Small intestine (tissue), 7 donors: ENCODE measurements at regions not wholly inside any gene's neighbourhood (a gene's known extent, or its start where the extent isn't known, plus 50 kb on each side); places are given as distances from the start of the nearest gene placed in this dataset.

ENCODE experiments used
- DNase-seq, 2 donors: peaks; one replicate each; pipeline versions ENCODE4 v3.0.0 to v3.0.0-alpha.2; 2013
- FAIRE-seq: peaks from 2 replicates; lab custom pipeline; 2012; peaks lifted over from hg19 to GRCh38; lab: Jason Lieb, UNC
- H3K27ac ChIP-seq, 3 donors: one replicate each; pipeline ENCODE4 v1.5.1; 2013; ENCODE audit warnings: low read length in 2 of 3, mild to moderate bottlenecking in 2 of 3, control low read depth in 1 of 3, inconsistent platforms in 1 of 3, low read depth in 1 of 3, moderate library complexity in 1 of 3
- H3K27me3 ChIP-seq, 3 donors: one replicate each; pipeline ENCODE4 v1.6.1; 2013; ENCODE audit warnings: low read length in 3 of 3, inconsistent platforms in 1 of 3; ENCODE audit not compliant: control insufficient read depth in 3 of 3, insufficient read depth in 3 of 3
- H3K36me3 ChIP-seq, 3 donors: one replicate each; pipeline ENCODE4 v1.6.1; 2013; ENCODE audit warnings: low read length in 3 of 3, inconsistent platforms in 1 of 3, low read depth in 1 of 3, mild to moderate bottlenecking in 1 of 3, moderate library complexity in 1 of 3; ENCODE audit not compliant: control insufficient read depth in 3 of 3, insufficient read depth in 2 of 3
- H3K4me1 ChIP-seq, 3 donors: one replicate each; pipeline ENCODE4 v1.6.1; 2013; ENCODE audit warnings: low read length in 2 of 3, inconsistent platforms in 1 of 3, low read depth in 1 of 3, mild to moderate bottlenecking in 1 of 3, moderate library complexity in 1 of 3; ENCODE audit not compliant: control insufficient read depth in 3 of 3, insufficient read depth in 2 of 3
- H3K4me3 ChIP-seq, 3 donors: one replicate each; pipeline ENCODE4 v1.5.1; 2013; ENCODE audit warnings: low read length in 3 of 3, control low read depth in 1 of 3, inconsistent platforms in 1 of 3, low read depth in 1 of 3, mild to moderate bottlenecking in 1 of 3, moderate library complexity in 1 of 3
- H3K9me3 ChIP-seq, 2 donors: one replicate each; pipeline ENCODE4 v1.6.1; 2013; ENCODE audit warnings: low read depth in 1 of 2, low read length in 1 of 2; ENCODE audit not compliant: control insufficient read depth in 2 of 2, insufficient read depth in 1 of 2
- WGBS, 3 donors: extraction: QIAGEN DNeasy Blood & Tissue Kit; methylation state at CpG; one replicate each; pipeline ENCODE4 v1.1.7; 2013; 5-methylcytosine and 5-hydroxymethylcytosine counted together
- donor health status: healthy with polysubstance abuse.
- donor health status: control.
- donor health status: control.
- donor health status: Bipolar disorder and iron deficiency.
- donor health status: healthy.

- H3K4me1 ChIP-seq, result no peaks in the 10 kb centered on the region
- no peaks in the 10 kb centered on the region for H3K9me3 ChIP-seq
- H3K4me3 ChIP-seq, result no peak overlapping the region
- FAIRE-seq (no peak), DNase-seq (no peak)
- WGBS, 3 donors, result 48 to 58% (median 56%) methylated on average over 14 of the region's 14 CpGs
- no peaks in the 10 kb centered on the region for H3K36me3 ChIP-seq
- no peak overlapping the region for H3K27ac ChIP-seq
- peaks cover 0 to 2% (median 0%) of the 10 kb centered on the region in 3 donors for H3K27me3 ChIP-seq
These were observed 211.8 kb upstream of the PPP2R2D start for GRCh38 chr10:131689016-131689415.

DNA sequence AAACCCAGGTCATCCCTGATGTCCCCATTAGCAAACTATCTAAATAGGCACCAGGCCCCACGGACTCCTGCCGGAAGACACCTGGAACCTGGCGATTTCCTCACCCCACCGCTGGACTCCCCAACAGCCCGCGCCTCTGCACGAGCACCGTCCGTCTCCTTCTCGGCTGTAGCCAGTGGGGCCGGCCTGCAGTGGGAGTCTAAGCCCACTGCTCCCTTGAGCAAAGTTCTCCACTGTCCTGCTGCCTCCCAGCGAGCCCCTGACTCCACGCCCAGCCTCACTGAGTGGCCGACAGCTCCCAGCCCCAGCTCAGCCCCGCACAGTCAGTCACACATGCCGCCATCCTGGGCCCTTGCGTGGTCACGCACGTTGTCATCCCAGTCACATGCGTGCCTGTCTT, 211.3 kb upstream of the PPP2R2D start:
- H3K9me3 ChIP-seq, result no peaks in the 10 kb centered on the region
- DNase-seq (no peak), FAIRE-seq (no peak)
- no peak overlapping the region for H3K4me3 ChIP-seq
- peaks cover 0 to 5% (median 0%) of the 10 kb centered on the region in 3 donors for H3K27me3 ChIP-seq
- H3K36me3 ChIP-seq, result no peaks in the 10 kb centered on the region
- WGBS, 3 donors, result 87 to 88% (median 87%) methylated on average over 20 of the region's 20 CpGs
- no peak overlapping the region for H3K27ac ChIP-seq
- no peaks in the 10 kb centered on the region for H3K4me1 ChIP-seq

- H3K36me3 ChIP-seq, result no peaks in the 10 kb centered on the region
- DNase-seq, result no peak
- WGBS, 3 donors, result 76 to 81% (median 80%) methylated on average over 15 of the region's 15 CpGs
- no peak overlapping the region for H3K27ac ChIP-seq
- FAIRE-seq, result no peak
- H3K9me3 ChIP-seq, result no peaks in the 10 kb centered on the region
- H3K27me3 ChIP-seq, result peaks cover 0 to 6% (median 0%) of the 10 kb centered on the region in 3 donors
- no peaks in the 10 kb centered on the region for H3K4me1 ChIP-seq
- H3K4me3 ChIP-seq, result no peak overlapping the region
These were observed 210.7 kb upstream of the PPP2R2D start for GRCh38 chr10:131689954-131690757.

DNA sequence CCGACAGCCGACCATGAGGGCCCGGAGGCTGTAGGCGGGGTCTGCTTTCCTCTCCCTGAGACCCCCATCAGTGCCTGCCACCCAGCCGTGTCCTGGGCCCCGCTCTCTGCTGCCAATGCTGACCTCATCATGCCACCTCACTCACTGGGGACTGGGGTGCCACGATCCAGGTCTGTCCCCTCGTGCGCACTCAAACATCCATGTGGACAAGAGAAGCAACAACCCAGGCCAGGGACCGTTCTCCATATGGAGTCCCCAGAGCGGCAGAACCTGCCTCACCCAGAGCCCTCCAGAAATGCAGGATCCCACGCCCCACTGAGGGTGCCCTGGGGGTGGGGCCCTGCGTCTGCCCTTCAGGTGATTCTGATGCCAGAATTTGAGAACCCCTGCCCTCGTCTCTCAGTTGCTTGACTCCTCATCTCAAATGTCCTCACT, 210.0 kb upstream of the PPP2R2D start:
- no peaks in the 10 kb centered on the region for H3K36me3 ChIP-seq
- no peaks in the 10 kb centered on the region for H3K9me3 ChIP-seq
- H3K4me3 ChIP-seq, result no peak overlapping the region
- no peaks in the 10 kb centered on the region for H3K4me1 ChIP-seq
- no peak overlapping the region for H3K27ac ChIP-seq
- WGBS, 3 donors, result 79 to 91% (median 80%) methylated on average over 14 of the region's 14 CpGs
- FAIRE-seq (no peak), DNase-seq (no peak)
- peaks cover 0 to 6% (median 0%) of the 10 kb centered on the region in 3 donors for H3K27me3 ChIP-seq

- DNase-seq, result no peak
- H3K4me1 ChIP-seq, result no peaks in the 10 kb centered on the region
- no peaks in the 10 kb centered on the region for H3K36me3 ChIP-seq
- WGBS, 3 donors, result 55 to 71% (median 67%) methylated on average over 13 to 16 of the region's 16 CpGs
- H3K4me3 ChIP-seq, result no peak overlapping the region
- FAIRE-seq, result no peak
- H3K9me3 ChIP-seq, result no peaks in the 10 kb centered on the region
- no peak overlapping the region for H3K27ac ChIP-seq
- peaks cover 0 to 6% (median 0%) of the 10 kb centered on the region in 3 donors for H3K27me3 ChIP-seq
These were observed 209.2 kb upstream of the PPP2R2D start for GRCh38 chr10:131691481-131692090.

- DNase-seq (no peak), FAIRE-seq (no peak)
- Histone ChIP-seq H3K27me3 (peaks cover 0 to 6% (median 0%) of the 10 kb centered on the region in 3 donors), H3K36me3 (no peaks in the 10 kb centered on the region), H3K27ac (no peak overlapping the region), H3K9me3 (no peaks in the 10 kb centered on the region), H3K4me3 (no peak overlapping the region), H3K4me1 (no peaks in the 10 kb centered on the region)
- WGBS, 3 donors, result 69 to 75% (median 70%) methylated on average over 12 of the region's 12 CpGs
These were observed 208.6 kb upstream of the PPP2R2D start for GRCh38 chr10:131692176-131692575.

DNA sequence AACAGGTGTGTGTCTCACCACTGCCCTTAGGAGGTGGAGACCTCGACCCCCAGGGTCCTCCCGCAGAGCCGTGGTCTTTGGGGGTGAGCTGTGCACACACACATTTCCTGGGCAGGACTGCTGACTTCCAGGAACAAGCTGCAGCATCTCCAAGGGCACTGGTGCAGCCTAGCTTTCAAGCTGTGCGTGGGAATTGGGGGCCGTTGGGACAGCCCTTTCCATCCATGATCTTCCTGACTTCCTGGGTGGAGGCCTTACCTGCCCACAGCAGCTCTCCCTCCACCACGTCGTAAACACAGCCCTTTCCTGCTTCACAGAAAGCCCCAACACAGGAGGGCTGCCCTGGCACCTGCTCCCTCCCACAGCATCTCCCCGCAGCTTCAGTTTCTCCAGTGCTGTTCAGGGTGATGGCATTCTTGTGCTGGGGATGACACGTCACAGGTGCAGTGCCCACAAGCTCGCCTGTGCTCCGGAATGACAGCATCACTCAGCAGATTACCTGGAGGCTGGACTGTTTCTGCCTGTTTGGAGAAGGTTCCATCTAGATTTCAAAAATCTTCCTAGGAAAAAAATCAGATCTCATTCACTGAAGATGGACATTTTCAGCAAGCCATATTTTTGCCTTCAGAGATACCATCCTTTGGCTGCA, 208.0 kb upstream of the PPP2R2D start:
- H3K36me3 ChIP-seq, result no peaks in the 10 kb centered on the region
- no peaks in the 10 kb centered on the region for H3K4me1 ChIP-seq
- H3K9me3 ChIP-seq, result no peaks in the 10 kb centered on the region
- 64 to 66% (median 66%) methylated on average over 11 of the region's 11 CpGs for WGBS, 3 donors
- DNase-seq, result no peak
- no peak for FAIRE-seq
- H3K4me3 ChIP-seq, result no peak overlapping the region
- H3K27me3 ChIP-seq, result peaks cover 0 to 3% (median 0%) of the 10 kb centered on the region in 3 donors
- H3K27ac ChIP-seq, result no peak overlapping the region

- 78 to 90% (median 82%) methylated on average over 8 of the region's 8 CpGs for WGBS, 3 donors
- H3K4me1 ChIP-seq, result no peaks in the 10 kb centered on the region
- no peak overlapping the region for H3K4me3 ChIP-seq
- no peak for FAIRE-seq
- no peak for DNase-seq
- no peak overlapping the region for H3K27ac ChIP-seq
- H3K36me3 ChIP-seq, result no peaks in the 10 kb centered on the region
- H3K27me3 ChIP-seq, result peaks cover 0 to 3% (median 0%) of the 10 kb centered on the region in 3 donors
- no peaks in the 10 kb centered on the region for H3K9me3 ChIP-seq
These were observed 207.0 kb upstream of the PPP2R2D start for GRCh38 chr10:131693766-131694165.
